ENCODE measurements at regions not wholly inside any gene's neighbourhood (a gene's known extent, or its start where the extent isn't known, plus 50 kb on each side); places are given as distances from the start of the nearest gene placed in this dataset.
"Not testable (repeated sequence)": the region's sequence is repeated elsewhere in the genome, so short reads cannot be mapped to it uniquely, and the experiment has no call there.

GRCh38 chr2:234725528-234726264 is 226.1 kb upstream of the SH3BP4 start:
- DNase-seq (ENCODE audit: low spot score): no peak

GRCh38 chr2:234724850-234725249 is 227.0 kb upstream of the SH3BP4 start:
- no peak for DNase-seq (ENCODE audit: low spot score)

GRCh38 chr2:234723400-234723799 is 226.5 kb upstream of the ARL4C start:
- no peak for DNase-seq (ENCODE audit: low spot score)

- DNase-seq (ENCODE audit: low spot score): no peak
These were observed 225.3 kb upstream of the ARL4C start for GRCh38 chr2:234722176-234722575.

GRCh38 chr2:234719116-234719716 is 222.3 kb upstream of the ARL4C start:
- no peak for DNase-seq (ENCODE audit: low spot score)

- no peak for DNase-seq (ENCODE audit: low spot score)
These were observed 219.4 kb upstream of the ARL4C start for GRCh38 chr2:234716271-234716670.

GRCh38 chr2:234715671-234716250 is 218.9 kb upstream of the ARL4C start:
- no peak for DNase-seq (ENCODE audit: low spot score)

GRCh38 chr2:234714711-234715110 is 217.8 kb upstream of the ARL4C start:
- DNase-seq (ENCODE audit: low spot score): no peak

- DNase-seq (ENCODE audit: low spot score): peak; percentile 65
These were observed 215.6 kb upstream of the ARL4C start for GRCh38 chr2:234712421-234712935.

- no peak for DNase-seq (ENCODE audit: low spot score)
These were observed 214.4 kb upstream of the ARL4C start for GRCh38 chr2:234711308-234711707.

- DNase-seq (ENCODE audit: low spot score): no peak
These were observed 213.7 kb upstream of the ARL4C start for GRCh38 chr2:234710587-234710986.

GRCh38 chr2:234710066-234710465 is 213.2 kb upstream of the ARL4C start:
- DNase-seq (ENCODE audit: low spot score): no peak

GRCh38 chr2:234708717-234709116 is 211.8 kb upstream of the ARL4C start:
- DNase-seq (ENCODE audit: low spot score): no peak

- no peak for DNase-seq (ENCODE audit: low spot score)
These were observed 211.3 kb upstream of the ARL4C start for GRCh38 chr2:234708091-234708683.

GRCh38 chr2:234706086-234706485 is 209.2 kb upstream of the ARL4C start:
- DNase-seq (ENCODE audit: low spot score): no peak

GRCh38 chr2:234705108-234705507 is 208.2 kb upstream of the ARL4C start:
- DNase-seq (ENCODE audit: low spot score): peak; percentile 46

GRCh38 chr2:234703258-234703657 is 206.4 kb upstream of the ARL4C start:
- DNase-seq (ENCODE audit: low spot score): no peak

GRCh38 chr2:234702731-234703225 is 205.9 kb upstream of the ARL4C start:
- DNase-seq (ENCODE audit: low spot score): no peak

GRCh38 chr2:234701841-234702240 is 205.0 kb upstream of the ARL4C start:
- no peak for DNase-seq (ENCODE audit: low spot score)

GRCh38 chr2:234701421-234701820 is 204.5 kb upstream of the ARL4C start:
- no peak for DNase-seq (ENCODE audit: low spot score)

GRCh38 chr2:234699456-234699855 is 202.6 kb upstream of the ARL4C start:
- DNase-seq (ENCODE audit: low spot score): no peak

GRCh38 chr2:234697300-234697876 is 200.5 kb upstream of the ARL4C start:
- DNase-seq (ENCODE audit: low spot score): not testable (repeated sequence)

Data from AG08396 (cell line).